NCI-H510A treated with DMSO at 0.1 percent for 48 hours (cell line): ENCODE measurements at regions not wholly inside any gene's neighbourhood (a gene's known extent, or its start where the extent isn't known, plus 50 kb on each side); places are given as distances from the start of the nearest gene placed in this dataset.
"Not testable (repeated sequence)": the region's sequence is repeated elsewhere in the genome, so short reads cannot be mapped to it uniquely, and the experiment has no call there.

Experiments
- DNase-seq: peaks from one replicate; lab custom pipeline; 2025; lab: John Stamatoyannopoulos, UW

DNA sequence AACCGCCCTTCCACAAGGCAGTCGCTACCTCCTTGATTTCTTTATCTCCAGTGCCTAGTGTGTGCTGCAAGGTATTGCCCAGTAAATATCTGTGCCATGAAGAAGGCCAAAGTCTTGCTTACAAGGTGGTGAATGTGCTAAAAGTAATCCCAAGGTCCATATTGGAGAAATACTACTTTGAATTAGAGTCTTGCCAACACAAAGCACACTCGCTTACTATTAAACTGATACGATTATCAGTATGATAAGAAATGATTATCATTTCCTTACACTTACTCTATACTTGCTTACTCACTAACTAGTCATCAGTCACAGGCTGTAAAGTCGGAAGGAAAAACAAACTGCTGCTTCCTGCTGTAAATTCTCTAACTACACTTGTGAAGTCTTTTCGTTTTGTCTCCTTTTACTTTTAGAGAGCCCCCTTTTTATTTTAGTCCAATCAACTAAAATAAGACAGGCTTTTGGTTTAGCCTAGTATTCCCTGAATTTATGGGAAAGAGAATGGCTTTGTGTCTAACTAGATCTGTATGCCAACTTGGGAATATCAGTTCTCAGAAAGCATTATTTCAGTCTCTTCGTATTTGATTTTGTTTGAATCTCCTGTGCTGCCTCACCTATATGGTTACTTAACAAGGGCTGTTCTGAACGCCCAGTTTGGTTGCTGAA is 107.1 kb upstream of the TSC22D2 start:
- DNase-seq, result no peak

GRCh38 chr3:150300388-150300787 is 107.7 kb upstream of the TSC22D2 start:
- DNase-seq, result no peak

- DNase-seq, result no peak
These were observed 108.9 kb upstream of the TSC22D2 start for GRCh38 chr3:150299201-150299600.

GRCh38 chr3:150296966-150297365 is 111.1 kb upstream of the TSC22D2 start:
- DNase-seq, result no peak

GRCh38 chr3:150296123-150296735 is 111.9 kb upstream of the TSC22D2 start:
- no peak for DNase-seq

DNA sequence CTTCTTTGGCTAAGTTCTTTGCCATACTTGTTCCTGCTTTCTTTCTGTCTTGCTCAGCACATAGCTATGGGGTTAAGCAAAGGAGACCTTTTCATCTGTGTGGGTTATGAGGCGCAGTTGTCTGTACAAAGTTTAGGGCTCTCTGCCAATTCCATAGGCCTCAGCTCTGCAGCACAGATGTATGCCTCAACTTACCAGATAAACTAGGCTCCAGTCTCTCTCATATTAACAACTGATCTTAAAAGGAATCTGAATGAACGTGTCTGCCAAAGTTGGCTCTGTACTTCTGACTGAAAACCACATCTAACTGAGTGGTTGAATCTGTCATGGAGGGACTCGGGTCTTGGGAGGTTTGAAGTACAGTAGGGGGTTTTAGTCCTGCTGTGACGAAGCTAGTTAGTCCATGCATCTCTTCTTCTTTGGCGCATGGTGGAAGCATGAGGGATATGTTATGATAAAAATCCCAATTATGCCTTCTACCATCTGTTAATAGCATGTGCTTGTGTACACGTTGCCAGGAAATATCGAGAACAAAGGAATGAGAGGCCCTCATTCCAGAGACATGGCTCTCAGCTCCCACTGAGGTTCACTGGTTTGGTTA is 114.6 kb upstream of the TSC22D2 start:
- no peak for DNase-seq

DNA sequence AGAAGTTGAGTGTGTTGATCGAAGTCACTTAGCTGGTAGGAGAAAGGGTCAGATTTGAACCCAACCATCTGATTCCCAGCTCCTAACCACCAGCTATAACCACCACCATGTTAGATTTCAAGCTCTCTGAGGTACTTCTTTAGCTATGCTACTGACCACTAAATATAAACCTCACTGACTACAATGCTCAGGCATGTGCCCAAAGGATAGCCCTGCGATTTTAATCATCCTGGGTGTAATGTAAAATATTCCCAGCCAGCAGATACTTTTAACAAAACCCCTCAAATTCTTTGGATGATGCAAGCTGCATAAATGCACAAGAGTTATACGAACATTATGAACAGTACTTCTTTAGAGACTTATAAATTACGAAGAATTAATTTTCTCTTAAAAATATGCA is 115.2 kb upstream of the TSC22D2 start:
- DNase-seq, result no peak

DNA sequence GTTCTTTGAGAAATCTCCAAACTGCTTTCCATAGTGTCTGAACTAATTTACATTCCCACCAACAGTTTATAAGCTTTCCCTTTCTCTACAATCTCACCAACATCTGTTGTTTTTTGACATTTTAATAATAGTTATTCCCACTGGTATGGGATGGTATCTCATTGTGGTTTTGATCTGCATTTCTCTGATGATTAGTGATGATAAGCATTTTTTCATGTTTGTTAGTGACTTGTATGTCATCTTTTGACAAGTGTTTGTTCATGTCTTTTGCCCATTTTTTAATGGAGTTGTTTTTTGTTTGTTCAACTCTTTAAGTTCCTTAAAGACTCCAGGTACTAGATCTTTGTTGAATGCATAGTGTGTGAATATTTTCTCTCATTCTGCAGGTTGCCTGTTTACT is 116.6 kb upstream of the TSC22D2 start:
- DNase-seq, result no peak

DNA sequence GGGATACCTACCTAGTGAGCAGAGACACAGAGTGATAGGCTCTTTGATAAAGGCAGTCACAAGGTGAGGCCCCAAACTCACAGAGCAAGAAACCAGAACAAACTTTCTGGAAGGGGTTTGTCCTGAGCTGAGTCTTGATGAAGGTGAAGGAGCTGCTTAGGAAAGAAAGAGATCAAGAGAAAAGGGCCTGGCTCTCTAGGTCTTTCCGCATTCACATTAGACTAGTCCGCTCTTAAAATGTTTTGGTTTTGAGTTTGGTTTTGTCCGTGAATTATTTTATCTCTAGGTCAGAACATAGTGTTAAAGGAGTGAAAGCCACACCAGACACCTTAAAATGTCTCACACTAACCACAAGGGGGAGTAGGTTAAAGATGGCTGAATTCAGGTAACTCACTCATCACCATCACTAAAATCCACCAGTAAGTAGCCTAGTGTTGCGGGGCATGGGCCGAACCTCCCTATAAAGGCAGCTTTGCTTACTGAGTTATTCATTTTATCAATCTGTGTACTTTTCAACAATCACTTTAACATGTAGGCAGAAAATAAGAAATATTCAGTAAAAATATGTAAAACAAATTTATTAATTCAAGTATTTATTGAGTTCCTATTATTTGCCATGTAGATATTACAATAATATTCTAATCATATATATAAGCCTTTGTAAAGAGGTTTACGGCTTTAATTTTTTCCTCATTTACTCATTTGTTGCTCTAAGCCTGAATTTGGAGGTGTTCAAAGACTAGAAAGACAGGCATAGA is 121.5 kb upstream of the TSC22D2 start:
- DNase-seq, result peak; percentile 38

DNA sequence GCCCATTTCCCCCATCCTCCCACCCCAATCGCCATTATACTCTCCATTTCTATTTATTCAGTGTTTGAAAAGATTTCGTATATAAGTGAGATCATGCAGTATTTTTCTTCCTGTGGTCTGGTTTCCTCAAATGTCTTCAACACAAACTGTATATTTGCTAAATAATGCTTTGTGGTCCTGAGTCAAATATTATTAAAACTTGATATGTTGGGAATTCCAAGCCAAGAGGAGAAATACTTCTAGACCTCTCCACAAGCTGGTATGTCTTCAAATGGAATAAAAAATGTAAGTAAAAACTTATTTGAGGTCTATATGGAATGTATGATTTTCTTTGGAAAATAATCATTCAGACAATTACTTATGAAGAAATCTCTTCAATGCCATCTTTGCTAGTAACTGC is 122.5 kb upstream of the TSC22D2 start:
- DNase-seq, result no peak

DNA sequence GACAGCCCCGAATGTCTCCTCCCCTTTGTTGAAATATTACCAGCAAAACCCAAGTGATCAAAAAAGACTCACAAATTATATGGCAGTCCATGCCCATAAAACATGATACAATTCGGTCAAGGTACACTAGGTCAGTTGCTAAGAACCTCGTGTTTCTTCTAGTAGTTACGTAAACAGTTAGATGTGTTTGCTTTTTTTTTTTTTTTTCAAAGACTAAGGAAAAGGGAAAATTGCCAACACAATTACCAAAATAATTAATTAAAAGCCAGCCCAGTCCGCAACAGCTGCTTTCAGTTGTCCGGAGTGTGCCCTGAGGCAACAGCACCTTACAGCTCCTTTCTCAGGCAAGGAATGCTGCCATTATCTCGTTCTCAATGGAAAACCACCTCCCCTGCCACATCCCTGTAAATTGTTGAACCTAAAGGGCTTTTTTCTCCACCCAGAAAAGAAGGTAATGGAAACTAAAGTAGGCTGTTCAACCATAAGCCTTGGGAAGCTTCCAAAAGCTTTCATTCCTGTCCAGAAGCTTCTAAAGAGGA is 129.2 kb upstream of the TSC22D2 start:
- DNase-seq, result no peak

DNA sequence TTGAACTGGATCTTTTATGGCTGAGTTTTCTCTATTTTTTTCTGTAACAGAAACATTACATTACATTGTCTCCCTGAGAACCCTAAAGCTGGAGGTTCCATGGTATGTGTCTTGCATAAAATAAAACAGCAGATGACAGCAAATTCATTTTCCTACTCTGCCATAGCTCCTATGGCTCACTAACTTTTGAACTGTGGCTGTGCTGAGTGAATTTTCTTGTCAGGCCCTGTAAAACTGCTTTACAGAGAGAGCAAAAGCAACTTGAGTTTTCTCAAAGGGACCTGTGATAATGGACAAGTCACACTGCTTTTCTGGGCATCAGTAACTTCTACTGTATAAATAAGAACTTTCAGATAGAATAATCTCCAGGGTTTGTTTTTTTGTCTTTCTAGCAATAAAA is 129.9 kb upstream of the TSC22D2 start:
- no peak for DNase-seq

DNA sequence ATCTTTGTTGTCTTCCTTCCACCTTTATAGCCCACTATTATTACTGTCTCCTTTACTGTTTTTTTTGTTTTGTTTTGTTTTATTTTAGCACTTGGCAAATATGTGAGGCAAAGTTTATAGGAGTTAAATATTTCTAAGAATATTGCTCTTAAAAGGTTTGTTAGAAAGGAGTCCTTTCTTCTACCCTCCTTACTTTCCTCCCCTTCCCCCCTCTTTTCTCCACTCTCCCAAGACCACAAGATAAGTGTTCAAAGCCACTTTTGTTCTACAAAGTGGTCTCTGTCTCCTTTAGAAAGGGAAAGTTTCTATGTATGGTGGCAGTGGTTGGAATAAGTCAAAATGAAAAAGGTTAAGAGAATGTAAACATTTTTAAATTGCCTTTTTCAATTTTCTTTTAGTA is 130.7 kb upstream of the TSC22D2 start:
- no peak for DNase-seq

GRCh38 chr3:150275941-150276340 is 132.2 kb upstream of the TSC22D2 start:
- no peak for DNase-seq

- no peak for DNase-seq
These were observed 133.7 kb upstream of the TSC22D2 start for GRCh38 chr3:150274372-150274771.

DNA sequence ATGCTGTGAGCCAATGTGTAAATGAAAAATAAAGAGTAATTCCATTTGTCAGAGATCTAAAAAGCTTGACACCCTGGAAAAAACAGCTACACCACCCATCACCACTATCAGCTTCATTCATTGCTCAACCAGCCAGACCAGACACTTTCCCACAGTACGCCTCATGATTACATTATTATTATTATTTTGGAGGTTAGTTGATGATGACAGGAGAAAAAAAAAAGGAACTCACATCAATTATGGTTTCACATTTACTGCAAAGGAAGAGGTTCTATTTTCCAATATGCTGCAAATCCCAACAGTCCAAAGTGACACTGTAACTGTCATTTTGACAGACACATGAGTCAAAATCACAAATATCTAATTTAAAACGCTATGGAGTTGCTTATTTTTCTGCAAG is 134.7 kb upstream of the TSC22D2 start:
- no peak for DNase-seq

- no peak for DNase-seq
These were observed 136.5 kb upstream of the TSC22D2 start for GRCh38 chr3:150271591-150271960.

- DNase-seq, result no peak
These were observed 137.1 kb upstream of the TSC22D2 start for GRCh38 chr3:150270883-150271590.

DNA sequence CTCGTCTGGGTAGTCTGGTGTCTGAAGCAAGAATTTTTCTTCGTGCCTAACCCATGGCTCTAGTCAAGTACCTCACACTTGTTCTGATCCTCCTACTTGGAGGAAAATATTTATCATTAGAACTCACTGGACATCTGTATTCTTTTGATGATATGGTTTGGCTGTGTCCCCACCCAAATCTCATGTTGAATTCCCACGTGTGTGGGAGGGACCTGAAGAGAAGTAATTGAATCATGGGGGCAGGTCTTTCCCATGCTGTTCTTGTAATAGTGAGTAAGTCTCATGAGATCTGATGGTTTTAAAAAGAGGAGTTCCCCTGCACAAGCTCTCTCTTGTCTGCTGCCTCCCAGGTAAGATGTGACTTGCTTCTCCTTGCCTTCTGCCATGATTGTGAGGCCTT is 137.7 kb upstream of the TSC22D2 start:
- not testable (repeated sequence) for DNase-seq

- DNase-seq, result no peak
These were observed 138.6 kb upstream of the TSC22D2 start for GRCh38 chr3:150269526-150269925.

DNA sequence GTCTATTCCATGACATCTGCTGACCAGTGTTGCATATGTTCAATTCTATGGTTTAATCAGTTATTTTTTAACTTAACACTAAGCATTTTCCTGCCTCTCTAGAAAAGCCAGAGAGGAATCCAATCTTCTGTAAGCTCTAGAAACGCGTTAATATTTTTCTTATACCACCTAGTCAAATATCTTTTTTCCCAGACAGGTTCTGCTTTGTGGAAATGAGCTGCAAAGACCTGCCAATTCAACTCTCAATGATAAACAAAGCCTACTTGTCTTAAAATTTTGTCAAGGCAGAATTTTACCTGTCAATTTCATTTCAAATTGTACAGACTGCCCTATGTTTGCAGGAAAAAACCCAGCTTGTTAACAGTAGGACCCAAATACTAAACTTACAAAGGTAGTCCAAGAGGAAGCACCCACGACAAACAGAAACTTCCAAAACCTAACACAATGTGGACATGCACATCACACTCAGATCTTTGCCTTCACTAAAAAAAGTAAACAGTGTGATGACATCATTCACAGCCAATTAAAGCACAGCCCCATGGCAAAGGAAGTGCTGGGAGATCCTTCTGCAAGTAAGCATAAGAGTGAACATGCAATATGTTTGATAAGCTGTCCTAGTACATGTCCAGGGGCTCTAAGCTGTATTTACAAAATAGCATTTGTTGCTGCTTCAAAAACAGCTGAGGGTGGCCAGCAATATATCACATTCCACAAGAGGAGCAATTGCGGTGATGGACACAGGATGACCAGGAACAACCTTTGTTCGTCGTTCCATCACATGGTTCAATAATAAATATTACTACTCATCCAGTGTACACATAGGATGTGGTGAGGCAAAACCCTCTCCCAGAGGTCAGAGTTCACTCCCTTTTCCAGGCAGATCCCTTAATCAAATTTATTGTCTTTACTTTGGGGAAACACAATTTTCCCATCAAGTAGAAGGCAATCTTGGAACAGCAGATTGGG is 139.4 kb upstream of the TSC22D2 start:
- DNase-seq, result peak; percentile 40
